Nephron (organoid): ENCODE measurements at regions not wholly inside any gene's neighbourhood (a gene's known extent, or its start where the extent isn't known, plus 50 kb on each side); places are given as distances from the start of the nearest gene placed in this dataset.
"Not testable (repeated sequence)": the region's sequence is repeated elsewhere in the genome, so short reads cannot be mapped to it uniquely, and the experiment has no call there.

ENCODE experiments used
- H3K27ac Mint-ChIP-seq, 3 experiments: 2 replicates each; pipeline ENCODE4 v1.8.0; 2020; ENCODE audit warnings: mixed read lengths in 3 of 3, mild to moderate bottlenecking in 2 of 3, moderate library complexity in 1 of 3
- H3K27me3 Mint-ChIP-seq: 2 replicates; pipeline ENCODE4 v1.8.0; 2021; ENCODE audit warnings: low read depth, mild to moderate bottlenecking, moderate library complexity, mixed read lengths
- H3K36me3 Mint-ChIP-seq: 2 replicates; pipeline ENCODE4 v1.8.0; 2020; ENCODE audit warnings: low read depth, mixed read lengths
- H3K4me1 Mint-ChIP-seq: 2 replicates; pipeline ENCODE4 v1.8.0; 2020; ENCODE audit warnings: mixed read lengths
- H3K4me3 Mint-ChIP-seq, 3 experiments: 2 replicates each; pipeline ENCODE4 v1.8.0; 2020; ENCODE audit warnings: mild to moderate bottlenecking in 3 of 3, mixed read lengths in 3 of 3, moderate library complexity in 2 of 3
- H3K9me3 Mint-ChIP-seq: 2 replicates; pipeline ENCODE4 v1.8.0; 2020; ENCODE audit warnings: mixed read lengths
- CTCF ChIP-seq, 3 experiments: fragments of 200-600 bp; sonication (generic); IDR thresholded peaks; one replicate each; pipeline ENCODE4 v1.5.0; 2021; ENCODE audit warnings: antibody characterized with exemption in 3 of 3; ENCODE audit not compliant: unreplicated experiment in 3 of 3

GRCh38 chrX:113804291-113804690, 779.6 kb upstream of the HTR2C start:
- TF ChIP-seq CTCF (IDR thresholded peaks at IDR 0.05; ENCODE audit: unreplicated experiment in 3 of 3): no peak
- no peaks in the 10 kb centered on the region for H3K9me3 Mint-ChIP-seq
- peak overlapping the region in 2 of 3 experiments; percentile 20 to 33 for H3K27ac Mint-ChIP-seq
- no peaks in the 10 kb centered on the region for H3K27me3 Mint-ChIP-seq
- peaks cover 20% of the 10 kb centered on the region for H3K4me1 Mint-ChIP-seq
- H3K36me3 Mint-ChIP-seq: peaks cover 3% of the 10 kb centered on the region
- no peak overlapping the region for H3K4me3 Mint-ChIP-seq

DNA sequence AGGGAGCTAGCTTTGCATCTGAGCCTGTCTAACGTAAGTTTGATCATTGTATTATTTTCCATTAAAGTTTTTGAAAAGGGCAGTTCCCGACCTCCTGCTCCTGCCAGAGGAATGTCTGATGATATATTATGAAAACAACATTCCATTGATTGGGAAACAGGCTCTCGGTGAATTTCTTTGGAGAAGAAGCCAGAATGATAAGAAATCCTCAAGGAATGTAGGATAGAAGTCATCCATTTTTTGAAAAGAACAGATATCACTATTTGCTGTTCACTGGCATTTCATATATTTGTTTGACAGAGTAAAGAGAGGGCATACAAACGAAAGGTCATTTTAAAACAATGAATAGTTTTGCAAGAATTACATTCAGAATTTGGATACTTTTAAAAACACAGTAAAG, 781.0 kb upstream of the HTR2C start:
- TF ChIP-seq CTCF (IDR thresholded peaks at IDR 0.05; ENCODE audit: unreplicated experiment in 3 of 3): no peak
- Mint-ChIP-seq H3K9me3 (no peaks in the 10 kb centered on the region), H3K36me3 (peaks cover 3% of the 10 kb centered on the region)

GRCh38 chrX:113800955-113801354, 782.9 kb upstream of the HTR2C start:
- Mint-ChIP-seq H3K36me3 (peaks cover 3% of the 10 kb centered on the region), H3K9me3 (peaks cover 6% of the 10 kb centered on the region), H3K27me3 (no peaks in the 10 kb centered on the region), H3K4me1 (peaks cover 20% of the 10 kb centered on the region), H3K27ac (no peak overlapping the region), H3K4me3 (no peak overlapping the region)
- TF ChIP-seq CTCF (IDR thresholded peaks at IDR 0.05; ENCODE audit: unreplicated experiment in 3 of 3): no peak

More for the DNA sequence above, 781.0 kb upstream of the HTR2C start:
- Mint-ChIP-seq H3K4me1 (peaks cover 20% of the 10 kb centered on the region), H3K27ac (peak overlapping the region; percentile 42 to 50 (median 49)), H3K27me3 (no peaks in the 10 kb centered on the region), H3K4me3 (no peak overlapping the region)

- Mint-ChIP-seq H3K36me3 (no peaks in the 10 kb centered on the region), H3K27ac (peak overlapping the region in 2 of 3 experiments; percentile 41 to 48), H3K9me3 (peaks cover 11% of the 10 kb centered on the region), H3K4me3 (no peak overlapping the region), H3K27me3 (peaks cover 3% of the 10 kb centered on the region), H3K4me1 (peaks cover 5% of the 10 kb centered on the region)
- no peak for TF ChIP-seq CTCF (IDR thresholded peaks at IDR 0.05; ENCODE audit: unreplicated experiment in 3 of 3)
Observed at GRCh38 chrX:113793563-113793962, 790.3 kb upstream of the HTR2C start.

- peaks cover 5% of the 10 kb centered on the region for H3K9me3 Mint-ChIP-seq
- TF ChIP-seq CTCF (IDR thresholded peaks at IDR 0.05; ENCODE audit: unreplicated experiment in 3 of 3): no peak
- no peak overlapping the region for H3K4me3 Mint-ChIP-seq
- H3K4me1 Mint-ChIP-seq: peaks cover 5% of the 10 kb centered on the region
- peaks cover 3% of the 10 kb centered on the region for H3K27me3 Mint-ChIP-seq
- H3K36me3 Mint-ChIP-seq: no peaks in the 10 kb centered on the region
- H3K27ac Mint-ChIP-seq: no peak overlapping the region
Observed at GRCh38 chrX:113790987-113791386, 792.9 kb upstream of the HTR2C start.

DNA sequence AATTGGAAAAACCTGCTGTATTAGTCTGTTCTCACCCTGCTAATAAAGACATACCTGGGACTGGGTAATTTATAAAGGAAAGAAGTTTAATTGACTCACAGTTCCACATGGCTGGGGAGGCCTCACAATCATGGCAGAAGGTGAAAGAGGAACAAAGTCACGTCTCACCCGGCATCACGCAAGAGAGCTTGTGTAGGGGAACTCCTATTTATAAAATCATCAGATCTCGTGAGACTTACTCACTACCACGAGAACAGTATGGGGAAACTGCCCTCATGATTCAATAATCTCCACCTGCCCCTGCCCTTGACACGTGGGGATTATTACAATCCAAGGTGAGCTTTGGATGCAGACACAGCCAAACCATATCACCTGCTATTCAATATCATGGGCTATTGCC, 799.1 kb upstream of the HTR2C start:
- not testable (repeated sequence) for H3K4me1 Mint-ChIP-seq, H3K9me3 Mint-ChIP-seq, H3K4me3 Mint-ChIP-seq, H3K27ac Mint-ChIP-seq, H3K27me3 Mint-ChIP-seq, H3K36me3 Mint-ChIP-seq
